ENCODE measurements at regions not wholly inside any gene's neighbourhood (a gene's known extent, or its start where the extent isn't known, plus 50 kb on each side); places are given as distances from the start of the nearest gene placed in this dataset.

- Histone ChIP-seq H3K4me1 (ENCODE audit: insufficient read depth, low read length, severe bottlenecking) (no peaks in the 10 kb centered on the region), H3F3A (ENCODE audit: insufficient read depth, low read length) (no peaks in the 10 kb centered on the region), H3K27ac (ENCODE audit: low read depth, low read length, poor library complexity, severe bottlenecking) (no peak overlapping the region), H3K9me2 (ENCODE audit: low read depth, low read length) (no peaks in the 10 kb centered on the region), H3K27me3 (ENCODE audit: insufficient read depth, low read length) (no peaks in the 10 kb centered on the region), H3K9me3 (ENCODE audit: low read length) (no peaks in the 10 kb centered on the region), H3K36me3 (ENCODE audit: insufficient read depth, low read length) (no peaks in the 10 kb centered on the region), H2AFZ (ENCODE audit: low read length) (no peak overlapping the region), H3K4me2 (ENCODE audit: low read length) (no peak overlapping the region), H3K4me3 (ENCODE audit: low read depth, low read length, poor library complexity, severe bottlenecking) (no peak overlapping the region), H3K79me2 (ENCODE audit: insufficient read depth, low read length) (no peaks in the 10 kb centered on the region), H3K9ac (ENCODE audit: low read length) (no peak overlapping the region), H4K20me1 (ENCODE audit: insufficient read depth, low read length) (no peaks in the 10 kb centered on the region)
- TF ChIP-seq CTCF (IDR thresholded peaks at IDR 0.05; ENCODE audit: low read length) (no peak), EZH2 (IDR thresholded peaks at IDR 0.05; ENCODE audit: borderline replicate concordance, low read length) (no peak)
These were observed 516.6 kb downstream of the PCDH18 start for GRCh38 chr4:137015426-137016409.

GRCh38 chr4:137000432-137000831 lies 531.9 kb downstream of the PCDH18 start:
- no peaks in the 10 kb centered on the region for H3F3A ChIP-seq (ENCODE audit: insufficient read depth, low read length)
- no peak overlapping the region for H2AFZ ChIP-seq (ENCODE audit: low read length)
- no peaks in the 10 kb centered on the region for H3K79me2 ChIP-seq (ENCODE audit: insufficient read depth, low read length)
- TF ChIP-seq EZH2 (IDR thresholded peaks at IDR 0.05; ENCODE audit: borderline replicate concordance, low read length) (no peak), CTCF (IDR thresholded peaks at IDR 0.05; ENCODE audit: low read length) (no peak)
- no peak overlapping the region for H3K27ac ChIP-seq (ENCODE audit: low read depth, low read length, poor library complexity, severe bottlenecking)
- H3K36me3 ChIP-seq (ENCODE audit: insufficient read depth, low read length), result no peaks in the 10 kb centered on the region
- no peaks in the 10 kb centered on the region for H3K9me2 ChIP-seq (ENCODE audit: low read depth, low read length)
- H3K27me3 ChIP-seq (ENCODE audit: insufficient read depth, low read length), result no peaks in the 10 kb centered on the region
- H3K9ac ChIP-seq (ENCODE audit: low read length), result no peak overlapping the region
- no peaks in the 10 kb centered on the region for H3K9me3 ChIP-seq (ENCODE audit: low read length)
- no peaks in the 10 kb centered on the region for H3K4me1 ChIP-seq (ENCODE audit: insufficient read depth, low read length, severe bottlenecking)
- H3K4me2 ChIP-seq (ENCODE audit: low read length), result no peak overlapping the region
- H4K20me1 ChIP-seq (ENCODE audit: insufficient read depth, low read length), result no peaks in the 10 kb centered on the region
- H3K4me3 ChIP-seq (ENCODE audit: low read depth, low read length, poor library complexity, severe bottlenecking), result no peak overlapping the region

GRCh38 chr4:136992032-136992431 lies 540.3 kb downstream of the PCDH18 start:
- Histone ChIP-seq H3K36me3 (ENCODE audit: insufficient read depth, low read length) (no peaks in the 10 kb centered on the region), H3K4me3 (ENCODE audit: low read depth, low read length, poor library complexity, severe bottlenecking) (no peak overlapping the region), H3K27ac (ENCODE audit: low read depth, low read length, poor library complexity, severe bottlenecking) (no peak overlapping the region), H3K27me3 (ENCODE audit: insufficient read depth, low read length) (no peaks in the 10 kb centered on the region), H3K9me3 (ENCODE audit: low read length) (no peaks in the 10 kb centered on the region), H3K4me1 (ENCODE audit: insufficient read depth, low read length, severe bottlenecking) (no peaks in the 10 kb centered on the region), H3K9me2 (ENCODE audit: low read depth, low read length) (no peaks in the 10 kb centered on the region), H2AFZ (ENCODE audit: low read length) (no peak overlapping the region), H3K79me2 (ENCODE audit: insufficient read depth, low read length) (no peaks in the 10 kb centered on the region), H3K4me2 (ENCODE audit: low read length) (no peak overlapping the region), H4K20me1 (ENCODE audit: insufficient read depth, low read length) (no peaks in the 10 kb centered on the region), H3F3A (ENCODE audit: insufficient read depth, low read length) (no peaks in the 10 kb centered on the region), H3K9ac (ENCODE audit: low read length) (no peak overlapping the region)
- TF ChIP-seq EZH2 (IDR thresholded peaks at IDR 0.05; ENCODE audit: borderline replicate concordance, low read length) (no peak), CTCF (IDR thresholded peaks at IDR 0.05; ENCODE audit: low read length) (no peak)

Measured in OCI-LY1 (cell line).